ENCODE measurements at regions not wholly inside any gene's neighbourhood (a gene's known extent, or its start where the extent isn't known, plus 50 kb on each side); places are given as distances from the start of the nearest gene placed in this dataset.

DNA sequence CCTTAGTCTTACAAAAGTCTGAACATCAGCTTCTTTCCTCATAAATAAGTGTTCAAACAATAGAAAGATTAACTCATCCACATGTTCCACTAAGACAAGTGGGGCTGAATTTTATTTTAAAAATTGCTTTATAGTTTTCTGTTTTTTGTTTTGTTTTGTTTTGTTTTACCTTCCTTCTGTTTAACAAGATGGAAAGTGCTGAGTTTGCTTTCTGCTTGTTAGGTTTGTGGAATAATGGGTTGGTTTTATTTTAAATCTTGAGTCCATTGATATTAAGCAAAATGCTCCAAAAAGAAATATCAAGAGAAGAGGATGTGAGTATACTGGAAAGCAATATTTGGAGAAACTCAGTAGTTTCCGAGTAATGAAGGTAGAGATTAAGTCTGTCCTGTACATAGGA lies 458.7 kb downstream of the FAT4 start:
- Mint-ChIP-seq H3K27ac (ENCODE audit: unreplicated experiment) (no peak overlapping the region), H3K9me3 (ENCODE audit: unreplicated experiment) (peaks cover 18% of the 10 kb centered on the region), H3K36me3 (ENCODE audit: low read depth, unreplicated experiment) (peaks cover 14% of the 10 kb centered on the region), H3K4me3 (ENCODE audit: unreplicated experiment) (no peak overlapping the region), H3K27me3 (ENCODE audit: unreplicated experiment) (no peaks in the 10 kb centered on the region), H3K4me1 (ENCODE audit: unreplicated experiment) (no peaks in the 10 kb centered on the region)
- no peak for DNase-seq (ENCODE audit: low spot score)
- no peak for TF ChIP-seq CTCF (IDR thresholded peaks at IDR 0.05; ENCODE audit: unreplicated experiment)

DNA sequence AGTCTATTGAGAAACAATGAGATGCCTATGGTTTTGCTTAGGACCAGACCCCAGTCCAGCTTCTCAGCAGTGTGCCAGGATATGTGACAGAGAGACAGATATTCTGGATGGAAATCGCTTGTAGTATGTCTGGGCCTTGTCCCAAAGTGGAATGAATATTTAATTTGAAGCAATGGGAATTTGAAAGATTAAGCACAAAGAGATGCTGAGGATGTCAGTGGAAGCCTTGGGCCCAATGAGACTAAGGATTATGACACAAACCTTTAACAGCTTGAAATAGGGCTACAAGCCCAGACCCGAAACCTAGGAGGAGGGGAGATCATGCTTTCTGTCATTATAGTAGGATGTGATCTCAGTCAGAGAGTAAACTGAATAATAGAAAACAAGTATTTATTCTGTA lies 459.2 kb downstream of the FAT4 start:
- no peak for TF ChIP-seq CTCF (IDR thresholded peaks at IDR 0.05; ENCODE audit: unreplicated experiment)
- H3K27me3 Mint-ChIP-seq (ENCODE audit: unreplicated experiment) = no peaks in the 10 kb centered on the region
- no peaks in the 10 kb centered on the region for H3K4me1 Mint-ChIP-seq (ENCODE audit: unreplicated experiment)
- H3K4me3 Mint-ChIP-seq (ENCODE audit: unreplicated experiment) = no peak overlapping the region
- no peak overlapping the region for H3K27ac Mint-ChIP-seq (ENCODE audit: unreplicated experiment)
- H3K36me3 Mint-ChIP-seq (ENCODE audit: low read depth, unreplicated experiment) = peaks cover 14% of the 10 kb centered on the region
- H3K9me3 Mint-ChIP-seq (ENCODE audit: unreplicated experiment) = peaks cover 18% of the 10 kb centered on the region
- DNase-seq (ENCODE audit: low spot score) = no peak

- H3K27ac Mint-ChIP-seq (ENCODE audit: unreplicated experiment) = no peak overlapping the region
- no peak overlapping the region for H3K4me3 Mint-ChIP-seq (ENCODE audit: unreplicated experiment)
- peaks cover 18% of the 10 kb centered on the region for H3K9me3 Mint-ChIP-seq (ENCODE audit: unreplicated experiment)
- DNase-seq (ENCODE audit: low spot score) = no peak
- no peak for TF ChIP-seq CTCF (IDR thresholded peaks at IDR 0.05; ENCODE audit: unreplicated experiment)
- H3K27me3 Mint-ChIP-seq (ENCODE audit: unreplicated experiment) = no peaks in the 10 kb centered on the region
- no peaks in the 10 kb centered on the region for H3K4me1 Mint-ChIP-seq (ENCODE audit: unreplicated experiment)
- peaks cover 14% of the 10 kb centered on the region for H3K36me3 Mint-ChIP-seq (ENCODE audit: low read depth, unreplicated experiment)
Measured at GRCh38 chr4:125776146-125776545, 461.4 kb downstream of the FAT4 start.

- H3K9me3 Mint-ChIP-seq (ENCODE audit: unreplicated experiment) = peaks cover 18% of the 10 kb centered on the region
- H3K36me3 Mint-ChIP-seq (ENCODE audit: low read depth, unreplicated experiment) = peaks cover 14% of the 10 kb centered on the region
- no peaks in the 10 kb centered on the region for H3K27me3 Mint-ChIP-seq (ENCODE audit: unreplicated experiment)
- TF ChIP-seq CTCF (IDR thresholded peaks at IDR 0.05; ENCODE audit: unreplicated experiment) = no peak
- no peak overlapping the region for H3K27ac Mint-ChIP-seq (ENCODE audit: unreplicated experiment)
- no peak for DNase-seq (ENCODE audit: low spot score)
- no peak overlapping the region for H3K4me3 Mint-ChIP-seq (ENCODE audit: unreplicated experiment)
- no peaks in the 10 kb centered on the region for H3K4me1 Mint-ChIP-seq (ENCODE audit: unreplicated experiment)
Measured at GRCh38 chr4:125780164-125780563, 465.4 kb downstream of the FAT4 start.

GRCh38 chr4:125780747-125781146 lies 466.0 kb downstream of the FAT4 start:
- Mint-ChIP-seq H3K36me3 (ENCODE audit: low read depth, unreplicated experiment) (peaks cover 11% of the 10 kb centered on the region), H3K4me1 (ENCODE audit: unreplicated experiment) (no peaks in the 10 kb centered on the region)

More at GRCh38 chr4:125780747-125781146, 466.0 kb downstream of the FAT4 start:
- DNase-seq (ENCODE audit: low spot score) = no peak
- Mint-ChIP-seq H3K27ac (ENCODE audit: unreplicated experiment) (no peak overlapping the region), H3K9me3 (ENCODE audit: unreplicated experiment) (peaks cover 12% of the 10 kb centered on the region), H3K27me3 (ENCODE audit: unreplicated experiment) (no peaks in the 10 kb centered on the region), H3K4me3 (ENCODE audit: unreplicated experiment) (no peak overlapping the region)
- no peak for TF ChIP-seq CTCF (IDR thresholded peaks at IDR 0.05; ENCODE audit: unreplicated experiment)
